NCI-H2171 treated with DMSO at 0.1 percent for 48 hours (cell line): ENCODE measurements at regions not wholly inside any gene's neighbourhood (a gene's known extent, or its start where the extent isn't known, plus 50 kb on each side); places are given as distances from the start of the nearest gene placed in this dataset.

ENCODE experiments used
- DNase-seq: peaks from one replicate; lab custom pipeline; 2025; lab: John Stamatoyannopoulos, UW

DNA sequence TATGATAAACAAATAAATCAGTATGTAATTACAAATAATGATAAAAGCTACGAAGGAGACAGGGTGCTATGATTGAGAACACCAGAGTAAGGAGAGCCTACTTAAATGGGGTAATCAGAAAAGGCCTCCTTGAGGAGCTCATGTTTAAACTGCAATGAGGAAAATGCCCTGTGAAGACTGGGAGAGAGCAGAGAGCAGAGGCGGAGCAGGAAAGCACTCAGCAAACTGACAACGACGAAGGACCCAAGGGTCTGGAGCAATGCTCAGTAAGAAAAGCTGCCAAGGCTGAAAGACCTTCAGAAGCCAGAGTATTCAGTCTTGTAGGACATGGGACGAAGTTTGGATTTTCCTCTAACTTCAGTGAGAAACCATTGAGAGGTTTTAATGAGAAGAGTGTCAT lies 114.2 kb upstream of the PLEKHA5 start:
- DNase-seq: no peak

DNA sequence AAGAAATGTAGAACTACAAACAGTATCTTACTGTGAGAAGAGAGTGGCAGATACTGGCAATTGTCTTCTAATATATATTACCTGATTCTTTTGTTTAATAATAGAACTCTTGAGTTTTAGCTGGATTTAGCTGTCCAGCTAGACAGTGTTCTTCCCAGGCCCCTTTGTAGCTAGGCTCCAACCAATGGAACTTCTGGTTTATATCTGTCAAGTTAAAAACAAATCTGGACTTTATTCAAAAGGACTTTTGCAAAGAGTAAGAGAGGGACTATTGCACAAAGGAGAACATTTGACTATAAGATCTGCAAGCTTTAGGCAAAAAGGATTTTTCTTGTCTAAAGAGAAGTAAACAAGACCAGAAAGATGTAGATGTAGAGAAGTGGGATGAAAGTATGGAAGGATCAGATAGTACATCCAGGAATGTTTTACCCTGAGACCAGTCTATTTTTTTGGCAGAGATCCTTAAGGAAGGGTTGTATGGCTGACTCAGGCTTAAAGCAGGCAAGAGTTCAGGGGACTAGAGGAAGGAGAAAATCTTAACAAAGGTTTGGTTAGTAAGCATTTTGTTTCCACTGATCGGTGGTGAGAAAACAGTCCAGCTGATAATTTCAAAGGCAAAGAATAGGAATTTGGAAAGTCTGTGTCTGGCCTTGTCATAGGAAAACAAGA lies 111.1 kb upstream of the PLEKHA5 start:
- no peak for DNase-seq

DNA sequence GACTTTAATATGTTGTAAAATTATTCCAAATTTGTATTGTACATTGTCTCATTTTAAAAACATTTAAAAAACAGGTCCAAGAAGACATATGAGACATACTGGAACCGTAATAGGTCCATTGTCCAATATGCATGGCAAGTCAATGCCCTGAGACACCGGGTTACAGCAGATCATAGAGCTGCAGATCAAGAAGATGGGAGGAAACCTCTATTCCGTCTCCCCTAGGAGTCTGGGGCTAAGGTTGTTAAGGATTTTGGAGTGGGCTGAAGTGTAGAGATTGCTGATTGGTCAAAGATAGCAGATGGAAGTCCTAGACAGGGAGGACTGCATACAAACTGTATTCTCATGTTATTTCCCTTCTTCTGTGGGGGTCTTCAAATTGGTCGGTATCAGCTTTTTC lies 108.3 kb upstream of the PLEKHA5 start:
- DNase-seq: no peak

- DNase-seq: no peak
Measured at GRCh38 chr12:19021646-19022045, 107.9 kb upstream of the PLEKHA5 start.

DNA sequence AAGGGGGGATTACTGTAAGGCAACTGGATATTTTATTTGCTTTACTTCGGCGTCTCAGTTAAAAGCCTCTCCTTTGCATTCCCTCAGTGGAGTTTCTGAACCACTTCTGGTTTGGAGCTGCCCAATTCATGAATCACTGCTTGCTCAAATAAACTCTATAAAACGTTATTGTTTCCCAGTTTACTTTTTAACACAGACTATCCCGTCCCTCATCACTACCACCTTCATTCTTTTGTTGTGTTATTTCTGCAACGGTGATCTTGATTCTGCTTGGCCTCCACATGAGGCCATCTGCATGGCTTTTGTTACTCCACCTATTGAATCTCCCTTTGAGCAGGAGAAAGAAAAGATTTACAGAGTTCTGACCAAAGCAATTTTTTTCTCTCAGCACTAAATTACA lies 104.0 kb upstream of the PLEKHA5 start:
- no peak for DNase-seq

DNA sequence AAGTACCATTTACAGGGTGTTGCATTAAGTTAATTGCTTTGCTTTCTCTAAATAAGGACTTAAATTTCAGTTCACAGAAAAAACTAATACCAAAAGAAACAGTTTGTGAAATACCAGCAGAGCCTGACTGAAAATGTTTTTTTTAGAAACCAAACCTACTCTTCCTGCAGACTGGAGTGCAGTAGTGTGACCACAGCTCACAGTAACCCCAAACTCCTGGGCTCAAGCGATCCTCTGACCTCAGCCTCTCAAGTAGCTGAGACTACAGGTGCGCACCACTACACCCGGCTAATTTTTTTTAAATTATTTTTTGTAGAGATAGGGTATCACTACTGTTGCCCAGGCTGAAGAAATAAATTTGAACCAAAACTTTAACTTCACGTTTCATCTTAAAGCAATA lies 103.5 kb upstream of the PLEKHA5 start:
- no peak for DNase-seq

- no peak for DNase-seq
Measured at GRCh38 chr12:19026614-19027488, 102.7 kb upstream of the PLEKHA5 start.

DNA sequence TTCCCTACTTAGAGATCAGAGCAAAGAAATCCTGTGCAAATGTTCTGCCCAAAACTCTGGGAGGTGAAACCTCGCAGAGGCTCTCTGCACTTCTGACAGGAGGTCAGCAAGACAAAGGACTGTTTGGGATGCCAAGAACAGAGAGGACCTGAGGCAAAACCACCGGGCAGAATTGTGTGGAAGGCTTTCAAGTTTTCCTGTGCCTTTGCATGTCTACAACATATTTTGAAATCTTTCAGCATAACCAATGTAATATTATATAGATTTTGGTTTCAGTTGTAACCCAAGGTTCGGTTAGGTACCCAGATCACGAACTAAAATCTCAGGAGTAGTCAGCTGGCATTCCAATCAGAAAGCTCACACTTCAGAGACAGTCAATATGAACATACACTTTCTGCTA lies 99.4 kb upstream of the PLEKHA5 start:
- DNase-seq: no peak

- DNase-seq: no peak
Measured at GRCh38 chr12:19030603-19031002, 98.9 kb upstream of the PLEKHA5 start.

DNA sequence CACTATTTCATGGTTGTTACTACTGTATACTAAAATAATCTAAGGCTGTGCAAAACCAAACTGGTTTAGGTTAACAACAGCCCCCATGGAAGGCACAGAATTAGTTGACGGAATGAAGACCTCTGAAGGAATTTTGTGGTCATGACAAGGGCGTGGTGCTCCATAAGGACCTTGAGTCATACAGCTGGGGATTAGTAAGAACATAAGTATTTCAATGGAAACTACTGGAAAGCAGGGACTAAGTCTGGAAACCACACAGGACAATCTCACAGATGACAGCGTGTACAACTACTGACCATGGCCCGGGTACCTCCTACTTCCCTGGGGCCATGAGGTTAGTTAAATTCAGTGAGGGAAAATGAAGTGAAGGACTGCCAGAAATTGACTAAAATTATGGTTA lies 98.5 kb upstream of the PLEKHA5 start:
- no peak for DNase-seq

GRCh38 chr12:19032826-19033225 lies 96.7 kb upstream of the PLEKHA5 start:
- no peak for DNase-seq

DNA sequence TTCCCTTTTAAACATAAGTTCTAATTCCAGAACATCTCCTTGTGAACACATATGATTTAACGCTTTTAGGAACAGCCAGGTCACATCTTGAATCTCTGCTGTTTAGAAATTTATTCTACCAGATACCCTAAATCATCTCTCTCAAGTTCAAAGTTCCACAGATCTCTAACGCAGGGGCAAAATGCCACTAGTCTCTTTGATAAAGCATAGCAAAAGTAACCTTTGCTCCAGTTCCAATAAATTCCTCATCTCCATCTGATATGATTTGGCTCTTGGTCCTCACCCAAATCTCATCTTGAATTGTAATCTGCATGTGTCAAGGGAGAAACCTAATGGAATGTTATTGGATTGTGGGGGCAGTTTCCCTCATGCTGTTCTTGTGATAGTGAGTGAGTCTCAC lies 96.3 kb upstream of the PLEKHA5 start:
- no peak for DNase-seq

DNA sequence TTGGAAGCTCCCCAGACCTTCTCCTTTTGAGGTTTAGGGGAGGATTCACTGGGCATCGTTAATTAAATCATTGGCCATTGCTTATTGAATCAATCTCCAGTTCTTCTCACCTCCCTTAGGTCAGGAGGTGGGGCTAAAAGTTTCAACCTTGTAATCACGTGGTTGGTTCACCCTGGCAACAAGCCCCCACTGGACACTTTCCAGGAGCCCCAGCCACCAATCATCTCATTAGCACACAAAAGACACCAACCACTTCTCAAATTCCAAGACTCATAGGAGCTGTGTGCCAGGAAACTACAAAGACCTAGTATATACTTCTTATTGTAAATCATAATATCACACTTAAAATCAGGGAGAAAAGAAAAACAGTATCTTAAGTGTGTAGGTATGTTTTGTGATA lies 94.6 kb upstream of the PLEKHA5 start:
- no peak for DNase-seq

DNA sequence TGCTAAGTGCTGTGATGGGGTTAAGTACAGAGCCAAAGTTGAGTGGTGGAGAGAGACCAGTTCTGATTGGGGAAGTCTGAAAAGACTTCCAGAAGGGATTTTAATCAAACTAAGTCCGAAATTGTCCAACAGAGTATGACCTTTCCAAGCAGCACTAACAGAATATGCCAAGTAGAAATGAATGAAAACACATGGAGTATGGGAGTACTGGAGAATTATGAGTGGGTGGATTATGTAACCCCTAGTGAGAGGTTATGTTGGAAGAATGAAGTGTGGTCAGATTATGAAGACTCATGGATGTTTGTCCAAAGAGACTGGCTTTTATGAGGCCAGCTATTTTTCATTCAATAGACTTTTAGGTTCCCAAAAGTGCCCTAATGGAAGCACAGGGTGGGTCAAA lies 94.0 kb upstream of the PLEKHA5 start:
- DNase-seq: no peak

GRCh38 chr12:19036673-19037357 lies 92.7 kb upstream of the PLEKHA5 start:
- no peak for DNase-seq

DNA sequence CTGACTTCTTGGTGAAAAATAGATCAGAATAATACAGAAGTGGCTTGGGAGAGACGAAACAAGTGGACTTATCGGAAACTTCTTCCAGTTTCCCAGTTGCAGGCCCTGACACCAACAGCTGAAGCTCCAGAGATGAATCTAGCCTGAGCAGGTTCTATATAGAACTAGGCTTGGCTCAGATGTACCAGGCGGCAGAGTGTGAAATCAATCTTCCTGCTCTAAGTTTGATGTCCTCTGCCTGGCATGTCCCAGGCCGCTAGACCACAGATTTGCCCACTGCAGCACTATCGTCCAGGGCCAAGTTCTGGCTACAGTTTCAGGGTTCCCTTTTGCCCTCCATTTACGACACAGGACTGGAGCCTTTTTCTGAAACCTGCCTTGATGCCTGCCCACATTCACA lies 91.3 kb upstream of the PLEKHA5 start:
- DNase-seq: no peak

GRCh38 chr12:19039515-19039914 lies 90.0 kb upstream of the PLEKHA5 start:
- no peak for DNase-seq

DNA sequence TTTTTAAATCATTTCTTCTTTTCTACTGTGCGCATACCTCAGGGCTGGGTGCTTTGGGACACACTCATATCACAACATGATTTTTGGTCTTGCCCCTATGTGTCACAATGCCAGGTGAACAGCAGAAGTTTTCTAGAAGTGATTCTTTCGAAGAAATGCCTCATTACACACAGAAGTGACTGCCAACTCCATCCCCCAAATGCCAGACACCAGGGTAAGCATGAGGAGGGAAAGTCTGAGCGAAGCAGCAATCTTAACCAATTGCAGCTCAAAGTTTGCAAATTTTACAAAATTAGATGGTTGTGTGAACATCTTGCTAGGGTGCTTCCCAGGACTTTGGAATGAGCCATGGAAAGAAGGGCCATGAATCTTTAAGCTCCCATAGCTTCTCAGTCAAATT lies 87.3 kb upstream of the PLEKHA5 start:
- no peak for DNase-seq

GRCh38 chr12:19044430-19044829 lies 85.1 kb upstream of the PLEKHA5 start:
- no peak for DNase-seq

DNA sequence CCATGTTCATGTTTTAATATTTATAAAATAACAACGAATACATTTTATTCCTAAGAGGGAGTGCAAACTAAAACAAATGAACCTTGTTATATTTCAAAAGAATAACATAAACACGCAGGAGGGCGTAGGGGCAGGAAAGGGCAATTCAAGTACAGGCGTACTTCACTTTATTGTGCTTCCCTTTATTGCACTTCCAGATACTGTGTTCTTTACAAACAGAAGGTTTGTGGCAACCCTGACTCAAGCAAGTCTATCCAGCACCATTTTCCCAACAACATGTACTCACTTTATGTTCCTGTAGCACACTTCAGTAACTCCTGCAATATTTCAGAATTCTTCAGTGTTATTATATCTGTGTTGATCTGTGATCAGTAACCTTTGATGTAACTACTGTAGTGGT lies 84.6 kb upstream of the PLEKHA5 start:
- DNase-seq: no peak

DNA sequence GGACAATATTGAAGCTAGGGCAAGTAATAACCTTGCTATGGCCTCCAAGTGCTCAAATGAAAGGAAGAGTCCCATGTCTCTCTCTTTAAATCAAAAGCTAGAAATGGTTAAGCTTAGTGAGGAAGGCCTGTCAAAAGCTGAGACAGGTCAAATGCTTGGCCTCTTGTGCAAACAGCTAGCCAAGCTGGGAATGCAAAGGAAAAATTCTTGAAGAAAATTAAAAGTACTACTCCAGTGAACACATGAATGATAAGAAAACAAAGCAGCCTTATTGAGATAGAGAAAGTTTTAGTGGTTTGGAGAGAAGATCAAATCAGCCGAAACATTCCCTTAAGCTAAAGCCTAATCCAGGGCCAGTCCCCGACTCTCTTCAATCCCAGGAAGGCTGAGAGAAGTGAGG lies 84.1 kb upstream of the PLEKHA5 start:
- DNase-seq: no peak

GRCh38 chr12:19048943-19049342 lies 80.6 kb upstream of the PLEKHA5 start:
- no peak for DNase-seq

GRCh38 chr12:19052689-19053088 lies 76.8 kb upstream of the PLEKHA5 start:
- DNase-seq: no peak
